NB4 (cell line): ENCODE measurements at regions not wholly inside any gene's neighbourhood (a gene's known extent, or its start where the extent isn't known, plus 50 kb on each side); places are given as distances from the start of the nearest gene placed in this dataset.

Source experiments
- POLR2A ChIP-seq: IDR thresholded peaks from 2 replicates; pipeline ENCODE4 v1.6.1; 2011; ENCODE audit warnings: mild to moderate bottlenecking; ENCODE audit not compliant: insufficient read length; ENCODE audit errors: extremely low read depth
- TF ChIP-seq, protein P1 (sequence below): IDR thresholded peaks from one replicate; pipeline ENCODE4 v1.5.1; 2012; ENCODE audit warnings: low read depth, low read length

- TF ChIP-seq, protein P1, sequence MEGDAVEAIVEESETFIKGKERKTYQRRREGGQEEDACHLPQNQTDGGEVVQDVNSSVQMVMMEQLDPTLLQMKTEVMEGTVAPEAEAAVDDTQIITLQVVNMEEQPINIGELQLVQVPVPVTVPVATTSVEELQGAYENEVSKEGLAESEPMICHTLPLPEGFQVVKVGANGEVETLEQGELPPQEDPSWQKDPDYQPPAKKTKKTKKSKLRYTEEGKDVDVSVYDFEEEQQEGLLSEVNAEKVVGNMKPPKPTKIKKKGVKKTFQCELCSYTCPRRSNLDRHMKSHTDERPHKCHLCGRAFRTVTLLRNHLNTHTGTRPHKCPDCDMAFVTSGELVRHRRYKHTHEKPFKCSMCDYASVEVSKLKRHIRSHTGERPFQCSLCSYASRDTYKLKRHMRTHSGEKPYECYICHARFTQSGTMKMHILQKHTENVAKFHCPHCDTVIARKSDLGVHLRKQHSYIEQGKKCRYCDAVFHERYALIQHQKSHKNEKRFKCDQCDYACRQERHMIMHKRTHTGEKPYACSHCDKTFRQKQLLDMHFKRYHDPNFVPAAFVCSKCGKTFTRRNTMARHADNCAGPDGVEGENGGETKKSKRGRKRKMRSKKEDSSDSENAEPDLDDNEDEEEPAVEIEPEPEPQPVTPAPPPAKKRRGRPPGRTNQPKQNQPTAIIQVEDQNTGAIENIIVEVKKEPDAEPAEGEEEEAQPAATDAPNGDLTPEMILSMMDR = no peak
- no peak for TF ChIP-seq POLR2A
Observed at GRCh38 chr11:92311616-92312449, 87.2 kb downstream of the FAT3 start.
